Amniotic epithelial cell (primary cell): ENCODE measurements at regions not wholly inside any gene's neighbourhood (a gene's known extent, or its start where the extent isn't known, plus 50 kb on each side); places are given as distances from the start of the nearest gene placed in this dataset.
"Not testable (repeated sequence)": the region's sequence is repeated elsewhere in the genome, so short reads cannot be mapped to it uniquely, and the experiment has no call there.

Experiments
- DNase-seq: peaks from one replicate; pipeline ENCODE4 v3.0.0-alpha.2; 2010; ENCODE audit warnings: low read depth

DNA sequence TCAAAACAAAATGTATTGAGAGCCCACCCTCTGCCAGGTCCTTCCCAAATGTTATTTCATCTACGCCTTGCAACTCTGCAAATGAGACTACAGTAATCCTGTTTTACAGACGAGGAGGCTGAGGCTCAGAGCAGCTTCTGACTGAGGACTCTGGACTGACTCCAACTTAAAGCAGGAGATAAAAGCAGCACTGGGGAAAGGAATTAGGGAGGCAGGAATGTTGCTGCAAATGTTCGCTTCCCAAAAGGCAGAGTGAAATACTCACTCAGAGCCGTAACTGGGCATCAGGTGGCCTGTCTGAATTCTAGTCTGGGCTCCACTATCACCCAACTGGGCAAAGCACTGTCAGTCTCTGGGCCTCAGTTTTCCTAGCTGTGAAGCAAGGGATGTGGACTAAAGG is 94.7 kb upstream of the SRD5A3 start:
- peak; percentile 33 for DNase-seq

DNA sequence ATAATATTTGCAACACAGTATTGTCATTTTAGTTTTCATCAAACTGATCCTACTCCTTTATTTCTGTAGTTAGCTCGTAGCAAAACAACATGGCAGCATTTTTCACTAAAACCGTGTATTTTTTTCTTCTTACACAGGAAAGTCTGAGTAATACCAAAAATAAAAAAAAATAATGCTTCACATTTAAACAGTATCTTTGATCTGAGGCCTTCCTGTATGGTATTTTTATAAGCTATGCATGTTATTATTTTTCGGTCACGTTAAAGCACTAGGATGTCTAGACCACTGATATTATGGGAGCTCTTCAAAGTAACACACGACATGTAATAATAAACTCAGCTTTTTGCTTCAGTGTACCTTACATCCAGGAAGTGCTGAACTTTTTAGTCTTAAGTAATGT is 94.1 kb upstream of the SRD5A3 start:
- DNase-seq = no peak

DNA sequence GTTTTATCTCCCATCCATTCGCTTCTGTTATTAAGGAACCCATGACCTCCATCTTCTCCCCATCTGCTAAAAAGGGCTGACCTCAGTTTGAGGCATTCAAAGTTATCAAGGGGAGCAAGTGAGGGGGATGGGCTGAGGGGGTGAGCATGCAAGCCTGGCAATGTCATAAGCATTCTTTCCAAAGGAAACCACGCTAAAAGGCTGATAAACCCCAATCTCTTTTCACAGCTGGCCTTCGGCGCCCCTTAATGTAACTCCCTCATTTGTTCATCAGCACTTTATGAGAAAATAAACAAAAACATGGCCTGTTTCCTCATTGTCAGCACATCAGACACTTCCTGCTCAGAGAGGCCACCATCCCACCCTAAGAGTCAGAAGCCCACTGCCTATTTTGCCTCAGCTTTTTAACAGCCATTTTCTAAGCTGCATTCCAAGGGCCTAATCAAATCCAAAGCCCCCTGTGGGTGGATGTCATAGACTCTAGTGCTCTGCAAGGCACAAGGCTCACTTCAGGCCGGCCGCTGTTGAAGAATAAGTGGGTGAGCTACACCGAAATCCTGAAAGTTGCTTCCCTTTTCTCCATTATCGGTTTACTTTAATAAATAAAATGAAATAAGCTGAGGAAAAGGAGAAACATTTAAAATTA is 92.0 kb upstream of the SRD5A3 start:
- no peak for DNase-seq

DNA sequence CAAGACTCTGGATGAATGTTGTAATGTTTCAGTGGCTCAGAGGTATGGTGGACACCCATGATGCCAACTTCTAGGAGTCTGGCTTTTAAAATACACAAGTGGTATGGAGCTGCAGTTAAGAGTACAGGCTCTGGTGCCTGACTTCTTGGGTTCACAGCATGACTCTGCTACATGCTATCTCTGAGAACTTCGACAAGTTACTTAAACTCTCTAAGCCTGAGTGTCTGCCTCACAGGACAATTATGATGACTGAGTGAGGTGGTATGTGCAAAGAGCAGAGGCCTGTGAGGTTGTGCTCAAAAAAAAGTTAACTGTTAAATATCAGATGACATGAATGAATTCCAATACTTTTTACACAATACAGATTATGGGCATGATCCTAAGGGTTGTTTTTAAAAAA is 90.9 kb upstream of the SRD5A3 start:
- peak; percentile 82 for DNase-seq

DNA sequence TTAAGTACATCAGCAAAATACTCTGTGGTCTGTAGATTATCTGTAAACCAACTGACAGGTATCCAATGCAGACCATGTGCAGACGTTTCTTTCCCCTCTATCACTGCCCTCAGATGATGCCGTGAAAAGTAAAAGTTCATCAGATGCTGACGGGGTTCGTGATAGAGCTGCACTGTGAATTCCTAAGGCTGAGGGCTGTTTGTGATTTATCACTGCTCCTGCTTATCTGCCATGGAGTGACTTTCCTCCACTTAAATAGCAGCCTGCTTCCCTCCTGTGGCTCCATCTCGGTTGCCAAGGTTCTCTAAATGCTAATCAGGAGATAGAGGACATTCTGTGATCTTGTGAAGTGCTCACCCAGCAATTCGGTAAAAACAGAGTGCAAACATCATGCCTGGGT is 89.3 kb upstream of the SRD5A3 start:
- peak; percentile 87 for DNase-seq

DNA sequence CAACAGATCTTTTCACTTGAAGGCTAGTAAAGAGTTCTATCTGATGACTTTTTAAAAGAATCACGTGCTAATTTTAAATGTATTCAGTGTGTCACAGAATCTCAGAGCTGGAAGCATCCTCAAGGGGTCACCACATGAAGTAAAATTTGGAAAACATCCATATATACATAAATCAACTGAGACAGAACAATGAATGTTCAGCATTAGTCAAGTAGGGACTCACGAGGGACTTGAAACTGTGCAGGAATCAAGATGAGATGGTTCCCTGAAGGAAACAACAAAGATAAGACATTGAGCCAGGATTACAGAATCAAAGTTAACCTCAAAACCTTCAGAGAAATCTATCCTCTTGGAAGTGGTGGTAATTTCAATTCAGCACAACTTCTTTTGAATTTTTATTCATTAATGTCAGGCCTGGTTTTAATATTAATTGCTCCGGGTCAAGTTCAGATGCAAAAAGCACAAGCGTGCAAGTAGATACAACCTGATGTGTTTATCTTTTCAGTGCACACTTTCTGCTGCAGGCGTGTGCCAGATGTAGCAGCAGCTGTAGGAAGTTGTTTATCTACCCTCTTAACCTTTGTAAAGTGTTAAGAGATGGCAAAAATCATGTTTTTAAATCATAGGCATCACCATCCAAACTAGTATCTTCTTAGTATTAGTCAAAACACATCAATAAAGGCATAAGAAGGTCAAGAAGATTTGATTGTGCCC is 87.7 kb upstream of the SRD5A3 start:
- DNase-seq = peak; percentile 74

DNA sequence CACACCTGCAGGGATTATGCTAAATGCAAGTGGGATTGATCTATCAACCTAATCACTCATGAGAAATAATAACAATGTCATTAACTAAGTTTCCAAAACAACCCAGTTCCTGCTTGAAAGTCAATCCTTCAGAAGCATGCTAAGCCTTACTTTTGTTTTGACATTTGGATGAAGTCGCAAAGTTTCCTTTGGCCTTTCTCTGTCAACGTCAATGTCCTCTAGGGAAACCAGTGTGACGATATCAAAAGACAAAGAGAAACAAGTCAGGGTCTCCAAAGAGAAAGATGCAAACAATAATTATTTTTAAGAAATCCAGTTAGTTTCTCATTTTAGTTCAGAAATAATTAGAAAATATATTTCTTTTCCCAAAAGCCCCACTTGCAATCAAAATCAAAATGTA is 86.7 kb upstream of the SRD5A3 start:
- no peak for DNase-seq

DNA sequence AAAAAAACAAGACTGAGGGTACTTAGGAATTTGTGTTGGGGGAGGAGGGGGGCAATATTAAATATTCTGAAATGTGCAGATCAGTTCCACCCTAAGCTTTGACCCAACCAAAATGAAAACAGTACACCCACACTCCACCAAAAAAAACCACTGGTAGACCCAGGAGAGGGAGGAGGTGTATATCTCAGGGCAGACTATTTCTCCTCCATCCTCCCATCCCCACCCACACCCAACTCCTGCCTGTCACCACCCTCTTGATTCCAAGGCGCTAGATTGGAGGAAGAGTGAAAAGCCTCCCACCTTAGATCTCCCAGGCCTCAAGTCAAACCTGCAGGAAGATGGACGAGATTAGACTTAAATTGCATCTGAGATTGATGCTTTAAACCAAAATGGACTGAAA is 76.6 kb upstream of the SRD5A3 start:
- DNase-seq = no peak

DNA sequence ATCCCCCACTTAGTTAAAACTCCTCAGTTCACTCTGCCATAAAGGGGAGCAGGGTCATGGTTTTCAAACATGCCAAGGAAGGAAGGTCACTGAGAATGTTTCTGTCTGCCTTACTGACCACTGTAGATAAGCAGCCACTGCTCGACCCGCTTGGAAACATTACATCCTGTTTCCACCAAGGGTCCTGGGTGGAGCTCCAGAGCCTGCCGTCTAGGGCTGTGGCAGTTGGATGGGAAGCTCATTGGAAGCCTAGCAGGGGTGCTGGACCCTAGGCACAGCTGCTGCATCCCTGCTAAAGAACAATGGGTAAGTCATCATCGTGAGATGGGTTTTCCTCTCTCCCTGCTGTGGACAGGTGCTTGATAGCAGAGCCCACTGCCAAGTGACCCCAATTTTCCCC is 76.0 kb upstream of the SRD5A3 start:
- DNase-seq = no peak

DNA sequence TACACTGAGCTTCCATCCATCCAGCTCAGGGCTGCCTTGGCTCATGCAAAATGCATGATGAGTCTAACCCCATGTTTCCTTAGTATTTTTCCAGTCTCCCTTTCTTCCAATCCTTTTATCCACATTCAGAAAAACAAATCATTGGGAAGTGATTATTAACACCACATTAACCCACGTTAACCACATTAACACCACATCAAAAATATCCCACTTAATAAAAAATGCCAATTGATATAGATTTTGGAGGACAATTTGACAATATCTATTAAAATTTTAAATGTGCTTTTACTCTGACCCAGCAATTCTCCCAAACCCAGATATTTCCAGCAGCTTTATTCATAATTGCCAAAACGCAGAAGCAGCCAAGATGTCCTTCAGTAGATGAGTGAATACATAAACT is 75.6 kb upstream of the SRD5A3 start:
- DNase-seq = no peak

DNA sequence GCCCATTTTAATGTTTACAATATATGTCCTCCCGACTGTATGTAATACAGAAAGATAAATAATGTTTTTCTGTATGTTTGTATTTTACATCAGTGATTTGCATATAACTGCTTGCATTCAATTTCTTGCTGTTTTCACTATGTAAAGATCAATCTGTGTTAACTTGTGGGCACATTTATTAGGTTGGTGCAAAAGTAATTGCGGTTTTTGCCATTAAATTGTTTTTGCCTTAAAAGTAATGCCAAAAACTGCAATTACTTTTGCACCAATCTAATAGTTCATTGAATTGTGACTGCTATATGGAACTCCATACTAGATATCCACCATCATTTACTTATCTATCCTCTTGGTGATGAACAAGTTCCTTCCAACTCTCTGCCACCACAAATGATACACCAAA is 73.9 kb upstream of the SRD5A3 start:
- DNase-seq = no peak

DNA sequence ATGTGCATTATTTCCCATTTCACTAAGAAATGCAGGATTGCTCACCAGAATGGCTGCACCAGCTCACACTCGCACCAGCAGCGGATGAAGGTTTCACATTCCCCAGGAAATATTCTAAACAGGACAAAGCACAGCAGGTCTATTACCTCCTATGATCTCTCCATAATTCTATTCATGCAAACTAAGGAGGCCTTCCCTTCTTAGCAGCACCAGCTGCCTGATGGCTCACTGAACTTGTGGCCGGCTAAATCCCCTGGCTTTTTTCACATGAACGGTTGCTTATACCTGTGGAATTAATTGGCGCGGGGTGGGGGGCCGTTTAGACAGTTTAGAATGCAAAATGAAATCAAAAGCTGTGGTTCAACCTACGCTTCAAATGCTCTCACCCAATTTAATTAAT is 73.5 kb upstream of the SRD5A3 start:
- DNase-seq = no peak

DNA sequence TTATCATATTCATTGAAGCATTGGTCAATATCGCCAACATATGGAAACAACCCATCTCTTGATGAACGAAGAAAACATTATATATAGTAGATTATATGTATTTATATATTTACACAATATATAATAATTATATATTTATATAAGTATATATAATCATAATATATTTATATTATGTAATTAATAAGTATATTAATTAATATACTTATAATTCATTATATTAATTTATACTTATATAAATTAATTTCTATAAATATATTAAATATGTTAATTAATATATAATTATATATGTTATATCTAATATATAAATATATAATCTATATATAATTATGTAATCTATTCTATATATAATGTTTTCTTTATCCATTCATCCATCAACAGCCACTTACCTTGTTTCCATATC is 69.0 kb upstream of the SRD5A3 start:
- DNase-seq = no peak

DNA sequence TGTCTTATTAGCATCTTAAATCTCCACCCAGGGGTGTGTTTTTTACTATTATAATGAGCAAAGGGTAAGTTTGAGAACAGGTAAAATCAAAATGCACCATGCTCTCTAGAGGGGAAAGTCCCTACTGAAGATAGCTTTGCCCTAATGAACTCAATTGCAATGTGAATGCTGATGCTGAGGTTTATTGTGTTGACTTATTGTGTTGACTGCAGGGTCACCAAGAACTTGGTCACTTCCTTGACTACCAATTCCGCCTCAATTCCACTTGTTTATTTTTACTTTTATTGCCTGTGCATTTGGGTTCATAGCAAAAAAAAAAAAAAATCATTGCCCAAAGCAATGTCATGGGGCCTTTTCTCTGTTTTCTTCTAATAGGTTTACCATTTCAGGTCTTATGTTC is 67.7 kb upstream of the SRD5A3 start:
- no peak for DNase-seq

DNA sequence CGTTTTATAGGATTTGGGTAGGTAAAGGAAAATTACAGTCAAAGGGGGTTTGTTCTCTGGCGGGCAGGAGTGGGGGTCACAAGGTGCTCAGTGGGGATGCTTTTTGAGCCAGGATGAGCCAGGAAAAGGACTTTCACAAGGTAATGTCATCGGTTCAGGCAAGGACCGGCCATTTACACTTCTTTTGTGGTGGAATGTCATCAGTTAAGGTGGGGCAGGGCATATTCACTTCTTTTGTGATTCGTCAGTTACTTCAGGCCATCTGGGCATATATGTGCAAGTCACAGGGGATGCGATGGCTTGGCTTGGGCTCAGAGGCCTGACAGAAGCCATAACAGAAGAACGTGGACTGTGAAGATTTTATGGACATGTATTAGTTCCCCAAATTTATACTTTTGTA is 65.6 kb upstream of the SRD5A3 start:
- DNase-seq = not testable (repeated sequence)

DNA sequence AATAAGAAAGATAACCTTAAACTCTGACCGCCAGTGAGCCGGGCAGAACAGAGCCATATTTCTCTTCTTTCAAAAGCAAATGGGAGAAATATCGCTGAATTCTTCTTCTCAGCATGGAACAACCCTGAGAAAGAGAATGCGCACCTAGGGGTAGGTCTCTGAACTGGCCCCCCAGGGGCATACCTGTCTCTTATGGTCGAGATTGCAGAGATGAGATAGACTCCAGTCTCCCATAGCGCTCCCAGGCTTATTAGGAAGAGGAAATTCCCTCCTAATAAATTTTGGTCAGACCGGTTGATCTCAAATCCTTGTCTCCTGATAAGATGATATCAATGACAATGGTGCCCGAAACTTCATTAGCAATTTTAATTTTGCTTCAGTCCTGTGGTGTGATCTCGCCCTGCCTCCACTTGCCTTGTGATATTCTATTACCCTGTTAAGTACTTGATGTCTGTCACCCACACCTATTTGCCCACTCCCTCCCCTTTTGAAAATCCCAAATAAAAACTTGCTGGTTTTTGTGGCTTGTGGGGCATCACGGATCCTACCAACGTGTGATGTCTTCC is 64.8 kb upstream of the SRD5A3 start:
- DNase-seq = not testable (repeated sequence)

DNA sequence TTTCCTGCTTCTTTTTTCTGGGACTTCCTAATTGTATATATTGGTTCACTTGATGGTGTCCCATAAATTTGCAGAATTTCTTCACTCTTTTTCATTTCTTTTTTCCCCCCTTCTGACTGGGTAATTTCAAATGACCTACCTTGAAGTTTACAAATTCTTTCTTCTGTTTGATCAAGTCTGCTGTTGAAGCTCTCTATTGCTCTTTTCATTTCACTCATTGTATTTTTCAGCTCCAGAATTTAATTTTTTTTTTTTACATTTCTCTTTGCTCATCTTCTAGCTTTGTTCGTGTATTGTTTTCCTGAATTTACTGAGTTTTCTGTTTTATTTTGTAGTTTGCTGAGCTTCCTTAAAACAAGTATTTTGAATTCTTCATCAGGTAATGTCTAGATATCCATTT is 61.7 kb upstream of the SRD5A3 start:
- DNase-seq = no peak

DNA sequence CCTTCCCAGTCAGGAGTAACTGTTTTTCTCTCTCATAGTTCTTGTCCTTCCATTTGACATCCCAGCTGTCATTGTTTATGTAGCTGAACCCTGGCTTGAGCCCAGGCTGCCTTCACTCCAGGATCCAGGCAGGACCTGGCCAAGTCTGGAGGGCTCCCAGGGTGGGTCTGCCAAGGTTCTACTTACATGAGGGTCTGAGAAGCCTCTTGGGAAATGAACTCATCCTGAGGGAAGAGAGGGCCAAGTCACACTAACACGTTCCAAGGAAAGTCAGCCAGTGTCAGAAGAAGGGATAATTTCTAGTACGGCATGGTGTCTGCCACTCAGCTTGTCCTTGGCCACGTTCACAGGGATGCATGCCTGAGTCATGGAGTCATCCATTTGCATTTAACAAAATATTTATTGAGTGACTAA is 54.8 kb upstream of the SRD5A3 start:
- peak; percentile 4 for DNase-seq

DNA sequence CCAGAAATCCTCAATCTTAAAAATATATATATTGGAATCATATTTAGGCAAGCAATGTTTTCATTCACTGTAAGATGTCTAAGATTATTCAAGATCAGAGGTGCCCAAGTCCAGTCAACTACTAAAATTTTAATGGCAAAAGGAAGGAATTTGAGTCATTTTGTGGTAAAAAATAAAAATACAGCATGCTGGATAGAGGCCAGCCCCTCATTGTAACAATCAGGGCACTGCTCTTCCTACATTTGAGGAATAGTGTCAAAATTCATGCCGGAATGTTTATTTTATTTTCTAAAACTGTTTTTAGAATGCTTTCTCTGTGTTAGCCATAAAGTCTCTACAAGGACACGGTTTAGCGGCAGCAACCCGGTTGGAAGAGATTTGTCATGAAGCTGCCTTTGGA is 49.9 kb upstream of the SRD5A3 start:
- DNase-seq = no peak
